ENCODE measurements at regions not wholly inside any gene's neighbourhood (a gene's known extent, or its start where the extent isn't known, plus 50 kb on each side); places are given as distances from the start of the nearest gene placed in this dataset.
A peak's percentile ranks its signal among the peaks of the same experiment; 100 is the strongest.

- TF ChIP-seq EZH2 (IDR thresholded peaks at IDR 0.05; ENCODE audit: low read depth) (no peak), CTCF (conservative IDR thresholded peaks at IDR 0.05) (no peak)
- no TSS peak for BruUV-seq (replicated peaks)
- Histone ChIP-seq H3K27ac (no peak overlapping the region), H3K9me2 (ENCODE audit: insufficient read depth) (no peaks in the 10 kb centered on the region), H3K4me1 (replicated peaks; ENCODE audit: insufficient read depth) (no peaks in the 10 kb centered on the region), H4K20me1 (ENCODE audit: insufficient read depth) (no peaks in the 10 kb centered on the region), H3K4me3 (no peak overlapping the region), H3K27me3 (ENCODE audit: insufficient read depth, low read depth) (no peaks in the 10 kb centered on the region), H3K36me3 (ENCODE audit: low read depth) (no peaks in the 10 kb centered on the region), H2AFZ (no peak overlapping the region), H3K79me2 (ENCODE audit: low read depth) (no peaks in the 10 kb centered on the region), H3K9me3 (ENCODE audit: insufficient read depth, low read depth) (no peaks in the 10 kb centered on the region), H3F3A (ENCODE audit: insufficient read depth, low read depth) (no peaks in the 10 kb centered on the region), H3K4me2 (no peak overlapping the region)
- ChIA-PET POLR2A (ENCODE audit: unreplicated experiment) (no interaction called here), CTCF (no interaction called here)
- intact Hi-C loops (cut with micrococcal nuclease; ENCODE audit: unreplicated experiment) = no loop called here
- DNase-seq = peak in 1 of 2 experiments; percentile 37
Observed at GRCh38 chr10:109259293-109259692, 664.0 kb downstream of the XPNPEP1 start.

- H2AFZ ChIP-seq = no peak overlapping the region
- H3K27me3 ChIP-seq (ENCODE audit: insufficient read depth, low read depth) = no peaks in the 10 kb centered on the region
- CTCF ChIA-PET = no interaction called here
- no peaks in the 10 kb centered on the region for H3K4me1 ChIP-seq (replicated peaks; ENCODE audit: insufficient read depth)
- no peaks in the 10 kb centered on the region for H3K79me2 ChIP-seq (ENCODE audit: low read depth)
- no TSS peak for BruUV-seq (replicated peaks)
- no peak for DNase-seq
- no peaks in the 10 kb centered on the region for H3K36me3 ChIP-seq (ENCODE audit: low read depth)
- TF ChIP-seq EZH2 (IDR thresholded peaks at IDR 0.05; ENCODE audit: low read depth) (no peak), CTCF (conservative IDR thresholded peaks at IDR 0.05) (no peak)
- no peaks in the 10 kb centered on the region for H4K20me1 ChIP-seq (ENCODE audit: insufficient read depth)
- H3K27ac ChIP-seq = no peak overlapping the region
- intact Hi-C loops (cut with micrococcal nuclease; ENCODE audit: unreplicated experiment) = no loop called here
- H3K4me3 ChIP-seq = no peak overlapping the region
- no peaks in the 10 kb centered on the region for H3K9me3 ChIP-seq (ENCODE audit: insufficient read depth, low read depth)
- POLR2A ChIA-PET (ENCODE audit: unreplicated experiment) = no interaction called here
- H3K4me2 ChIP-seq = no peak overlapping the region
- no peaks in the 10 kb centered on the region for H3F3A ChIP-seq (ENCODE audit: insufficient read depth, low read depth)
- H3K9me2 ChIP-seq (ENCODE audit: insufficient read depth) = no peaks in the 10 kb centered on the region
Observed at GRCh38 chr10:109253306-109253705, 670.0 kb downstream of the XPNPEP1 start.

GRCh38 chr10:109250152-109250551 is 673.2 kb downstream of the XPNPEP1 start:
- Histone ChIP-seq H3K4me2 (no peak overlapping the region), H4K20me1 (ENCODE audit: insufficient read depth) (no peaks in the 10 kb centered on the region), H3F3A (ENCODE audit: insufficient read depth, low read depth) (no peaks in the 10 kb centered on the region), H3K9me3 (ENCODE audit: insufficient read depth, low read depth) (no peaks in the 10 kb centered on the region), H3K9me2 (ENCODE audit: insufficient read depth) (no peaks in the 10 kb centered on the region), H3K27me3 (ENCODE audit: insufficient read depth, low read depth) (no peaks in the 10 kb centered on the region), H3K4me1 (replicated peaks; ENCODE audit: insufficient read depth) (no peaks in the 10 kb centered on the region), H3K4me3 (no peak overlapping the region), H2AFZ (no peak overlapping the region), H3K36me3 (ENCODE audit: low read depth) (no peaks in the 10 kb centered on the region), H3K27ac (no peak overlapping the region), H3K79me2 (ENCODE audit: low read depth) (no peaks in the 10 kb centered on the region)
- intact Hi-C loops (cut with micrococcal nuclease; ENCODE audit: unreplicated experiment) = no loop called here
- CTCF ChIA-PET = no interaction called here
- no TSS peak for BruUV-seq (replicated peaks)
- no peak for DNase-seq
- POLR2A ChIA-PET (ENCODE audit: unreplicated experiment) = no interaction called here
- TF ChIP-seq EZH2 (IDR thresholded peaks at IDR 0.05; ENCODE audit: low read depth) = no peak
- no peak for TF ChIP-seq CTCF (conservative IDR thresholded peaks at IDR 0.05)

All from PC-9 (cell line).